Esophagus squamous epithelium (tissue), 5 donors: ENCODE measurements at regions not wholly inside any gene's neighbourhood (a gene's known extent, or its start where the extent isn't known, plus 50 kb on each side); places are given as distances from the start of the nearest gene placed in this dataset.
A peak's percentile ranks its signal among the peaks of the same experiment; 100 is the strongest.

Source experiments
- DNase-seq: peaks from one replicate; lab custom pipeline; 2025; lab: John Stamatoyannopoulos, UW
- H3K27ac ChIP-seq, 4 donors: fragments of 200-600 bp; sonication (generic); one replicate each; pipeline ENCODE4 v1.5.1; 2016 to 2019; ENCODE audit warnings: mild to moderate bottlenecking in 1 of 4
- H3K27me3 ChIP-seq, 4 donors: fragments of 200-600 bp; sonication (generic); 1 replicate in 3 of 4; 2 replicates in 1 of 4; pipeline versions ENCODE4 v1.5.1 to v1.6.0; 2017 to 2021; ENCODE audit warnings: antibody characterized with exemption in 1 of 4
- H3K36me3 ChIP-seq, 3 donors: fragments of 200-600 bp; sonication (generic); one replicate each; pipeline ENCODE4 v1.5.1; 2016 to 2019
- H3K4me1 ChIP-seq, 3 donors: fragments of 200-600 bp; sonication (generic); one replicate each; pipeline ENCODE4 v1.5.1; 2017 to 2019
- H3K4me3 ChIP-seq, 4 donors: fragments of 200-600 bp; sonication (generic); 1 replicate in 3 of 4; 2 replicates in 1 of 4; pipeline ENCODE4 v1.5.1; 2016 to 2019; ENCODE audit warnings: mild to moderate bottlenecking in 2 of 4, moderate library complexity in 1 of 4
- H3K9me3 ChIP-seq, 3 donors: fragments of 200-600 bp; sonication (generic); one replicate each; pipeline ENCODE4 v1.5.1; 2016 to 2019
- CTCF ChIP-seq, 6 experiments: fragments of 450-650 bp in 4 of 6; fragments of 200-600 bp in 2 of 6; sonication (generic) in 2 of 6; IDR thresholded peaks; one replicate each; pipeline ENCODE4 v1.5.1; 2016 to 2019; ENCODE audit warnings: antibody characterized with exemption in 6 of 6, mild to moderate bottlenecking in 4 of 6, moderate library complexity in 4 of 6
- POLR2A ChIP-seq, 4 donors: fragments of 450-650 bp; IDR thresholded peaks; one replicate each; pipeline ENCODE4 v1.6.1; 2017; ENCODE audit warnings: antibody characterized with exemption in 4 of 4, mild to moderate bottlenecking in 4 of 4, moderate library complexity in 3 of 4
- WGBS, 2 donors: methylation state at CpG; one replicate each; pipeline ENCODE4 v1.1.5; 2018; 5-methylcytosine and 5-hydroxymethylcytosine counted together
- intact Hi-C: fragments of 100-400 bp; cut with DNase I; formaldehyde crosslinking; loops from one replicate; pipeline ENCODE4 v1.15.0; 2022
- donor health status: DM: yes; HTN: yes; CAD: no.

- no peak for DNase-seq
- TF ChIP-seq CTCF (IDR thresholded peaks at IDR 0.05) (no peak), POLR2A (IDR thresholded peaks at IDR 0.05) (no peak)
- Histone ChIP-seq H3K36me3 (no peaks in the 10 kb centered on the region), H3K9me3 (no peaks in the 10 kb centered on the region), H3K4me3 (no peak overlapping the region), H3K27ac (no peak overlapping the region), H3K4me1 (peaks cover 0 to 6% (median 0%) of the 10 kb centered on the region in 3 donors), H3K27me3 (peaks cover 0 to 29% (median 0%) of the 10 kb centered on the region in 4 donors)
- WGBS, 2 donors: 78 to 88% methylated on average over 1 of the region's 1 CpG
- intact Hi-C loops: no loop called here
These were observed 67.9 kb downstream of the TEX51 start for GRCh38 chr2:126966601-126967000.

DNA sequence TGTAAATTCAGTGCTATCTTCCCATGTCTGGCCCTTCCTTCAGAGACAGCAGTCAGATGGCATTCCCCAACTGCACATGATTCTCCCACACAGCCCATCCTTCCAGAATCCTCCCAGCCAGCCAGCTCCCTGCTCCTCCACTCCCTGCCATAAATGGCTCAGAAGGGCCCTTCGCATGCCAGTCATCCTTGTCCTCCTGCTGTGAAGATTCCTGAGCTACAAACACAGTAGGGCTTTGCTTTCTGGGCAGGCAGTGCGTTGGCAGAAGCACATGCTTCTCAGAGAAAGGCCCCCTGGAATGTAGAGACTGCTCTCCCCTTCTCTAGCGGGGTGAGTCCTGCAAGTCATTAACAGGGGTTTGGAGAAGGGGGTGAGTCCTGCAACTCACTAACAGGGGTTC is 71.9 kb downstream of the TEX51 start:
- 94 to 100% methylated on average over 1 to 2 of the region's 3 CpGs for WGBS, 2 donors
- Histone ChIP-seq H3K9me3 (no peaks in the 10 kb centered on the region), H3K36me3 (no peaks in the 10 kb centered on the region), H3K4me1 (peaks cover 7 to 15% (median 7%) of the 10 kb centered on the region in 3 donors), H3K27ac (peak overlapping the region in 2 of 4 donors; percentile 63 to 69), H3K27me3 (peaks cover 0 to 47% (median 0%) of the 10 kb centered on the region in 4 donors), H3K4me3 (no peak overlapping the region)
- no peak for TF ChIP-seq CTCF (IDR thresholded peaks at IDR 0.05)
- TF ChIP-seq POLR2A (IDR thresholded peaks at IDR 0.05): no peak
- no peak for DNase-seq
- intact Hi-C loops: no loop called here

GRCh38 chr2:126971162-126971480 is 72.4 kb downstream of the TEX51 start:
- 51 to 84% methylated on average over 2 to 4 of the region's 14 CpGs for WGBS, 2 donors
- H3K36me3 ChIP-seq: no peaks in the 10 kb centered on the region
- intact Hi-C loops: no loop called here
- no peaks in the 10 kb centered on the region for H3K9me3 ChIP-seq
- peaks cover 7 to 15% (median 7%) of the 10 kb centered on the region in 3 donors for H3K4me1 ChIP-seq
- peak overlapping the region in 2 of 4 donors; percentile 39 to 61 for H3K4me3 ChIP-seq
- peaks cover 0 to 49% (median 0%) of the 10 kb centered on the region in 4 donors for H3K27me3 ChIP-seq
- H3K27ac ChIP-seq: peak overlapping the region in 3 of 4 donors; percentile 45 to 69 (median 63)
- TF ChIP-seq CTCF (IDR thresholded peaks at IDR 0.05): no peak
- no peak for TF ChIP-seq POLR2A (IDR thresholded peaks at IDR 0.05)
- DNase-seq: no peak

- Histone ChIP-seq H3K4me3 (peak overlapping the region; percentile 32 to 61 (median 44)), H3K27me3 (peaks cover 0 to 54% (median 0%) of the 10 kb centered on the region in 4 donors), H3K4me1 (peaks cover 7 to 15% (median 7%) of the 10 kb centered on the region in 3 donors), H3K36me3 (no peaks in the 10 kb centered on the region), H3K9me3 (no peaks in the 10 kb centered on the region), H3K27ac (peak overlapping the region; percentile 20 to 69 (median 58))
- TF ChIP-seq POLR2A (IDR thresholded peaks at IDR 0.05): peak in 1 of 4 donors; percentile 12
- TF ChIP-seq CTCF (IDR thresholded peaks at IDR 0.05): peak; percentile 78 to 92 (median 84)
- peak; percentile 6 for DNase-seq
- 2 to 9% methylated on average over 13 to 15 of the region's 43 CpGs for WGBS, 2 donors
- intact Hi-C loops: no loop called here
These were observed 73.0 kb downstream of the TEX51 start for GRCh38 chr2:126971481-126972278.

GRCh38 chr2:126972279-126972626 is 73.6 kb downstream of the TEX51 start:
- intact Hi-C loops: no loop called here
- Histone ChIP-seq H3K36me3 (no peaks in the 10 kb centered on the region), H3K4me1 (peaks cover 7 to 15% (median 7%) of the 10 kb centered on the region in 3 donors), H3K9me3 (no peaks in the 10 kb centered on the region), H3K27me3 (peaks cover 0 to 58% (median 0%) of the 10 kb centered on the region in 4 donors), H3K4me3 (peak overlapping the region; percentile 32 to 61 (median 44)), H3K27ac (peak overlapping the region in 3 of 4 donors; percentile 20 to 54 (median 45))
- 33 to 83% methylated on average over 2 of the region's 10 CpGs for WGBS, 2 donors
- DNase-seq: no peak
- TF ChIP-seq CTCF (IDR thresholded peaks at IDR 0.05) (no peak), POLR2A (IDR thresholded peaks at IDR 0.05) (no peak)
